H1 (cell line): ENCODE measurements at regions not wholly inside any gene's neighbourhood (a gene's known extent, or its start where the extent isn't known, plus 50 kb on each side); places are given as distances from the start of the nearest gene placed in this dataset.

Source experiments
- RFX5 ChIP-seq: IDR thresholded peaks from 2 replicates; pipeline ENCODE4 v1.6.1; 2011; ENCODE audit warnings: low read depth, low read length, improper control_type of control experiment, borderline replicate concordance
- SP2 ChIP-seq: IDR thresholded peaks from 2 replicates; pipeline ENCODE4 v1.6.1; 2012; ENCODE audit warnings: mild to moderate bottlenecking, low read length, inconsistent platforms
- TF ChIP-seq, protein P1 (sequence below), 3 experiments: IDR thresholded peaks; 1 replicate in 2 of 3; 2 replicates in 1 of 3; pipeline versions ENCODE4 v1.5.1 to v1.6.1; 2011; ENCODE audit warnings: low read length in 3 of 3, mild to moderate bottlenecking in 3 of 3, inconsistent platforms in 2 of 3, low read depth in 1 of 3, moderate library complexity in 1 of 3; ENCODE audit not compliant: insufficient read depth in 1 of 3; ENCODE audit errors: control extremely low read depth in 1 of 3

DNA sequence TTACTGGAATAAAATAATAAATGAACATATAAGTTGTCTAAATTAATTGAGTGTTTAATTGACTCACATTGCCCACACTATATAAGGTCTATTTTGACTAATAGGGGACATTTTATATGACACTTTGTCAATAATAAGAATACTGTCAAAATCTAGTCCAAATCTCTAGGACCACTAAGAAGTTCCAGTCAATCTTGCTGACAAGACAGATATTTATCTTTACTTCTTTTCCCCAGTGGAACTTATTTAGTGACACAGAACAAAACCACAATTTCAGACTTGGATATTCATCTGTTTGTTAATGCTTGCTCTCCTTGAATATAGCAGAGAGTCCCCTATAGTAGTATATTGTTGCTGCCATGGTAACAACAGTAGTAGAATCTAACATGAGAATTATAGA lies 954.6 kb upstream of the MANEA start:
- TF ChIP-seq SP2 (no peak), RFX5 (no peak)
- TF ChIP-seq, protein P1, sequence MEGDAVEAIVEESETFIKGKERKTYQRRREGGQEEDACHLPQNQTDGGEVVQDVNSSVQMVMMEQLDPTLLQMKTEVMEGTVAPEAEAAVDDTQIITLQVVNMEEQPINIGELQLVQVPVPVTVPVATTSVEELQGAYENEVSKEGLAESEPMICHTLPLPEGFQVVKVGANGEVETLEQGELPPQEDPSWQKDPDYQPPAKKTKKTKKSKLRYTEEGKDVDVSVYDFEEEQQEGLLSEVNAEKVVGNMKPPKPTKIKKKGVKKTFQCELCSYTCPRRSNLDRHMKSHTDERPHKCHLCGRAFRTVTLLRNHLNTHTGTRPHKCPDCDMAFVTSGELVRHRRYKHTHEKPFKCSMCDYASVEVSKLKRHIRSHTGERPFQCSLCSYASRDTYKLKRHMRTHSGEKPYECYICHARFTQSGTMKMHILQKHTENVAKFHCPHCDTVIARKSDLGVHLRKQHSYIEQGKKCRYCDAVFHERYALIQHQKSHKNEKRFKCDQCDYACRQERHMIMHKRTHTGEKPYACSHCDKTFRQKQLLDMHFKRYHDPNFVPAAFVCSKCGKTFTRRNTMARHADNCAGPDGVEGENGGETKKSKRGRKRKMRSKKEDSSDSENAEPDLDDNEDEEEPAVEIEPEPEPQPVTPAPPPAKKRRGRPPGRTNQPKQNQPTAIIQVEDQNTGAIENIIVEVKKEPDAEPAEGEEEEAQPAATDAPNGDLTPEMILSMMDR (IDR thresholded peaks at IDR 0.05; ENCODE audit: control extremely low read depth in 1 of 3, insufficient read depth in 1 of 3, low read depth in 1 of 3, low read length in 3 of 3), result no peak
